GM19043 (cell line): ENCODE measurements at regions not wholly inside any gene's neighbourhood (a gene's known extent, or its start where the extent isn't known, plus 50 kb on each side); places are given as distances from the start of the nearest gene placed in this dataset.
"Not testable (repeated sequence)": the region's sequence is repeated elsewhere in the genome, so short reads cannot be mapped to it uniquely, and the experiment has no call there.

Experiments used
- ATAC-seq: cut with Tn5 transposase; IDR thresholded peaks from one replicate; pipeline ENCODE4 v1.9.1; 2021; ENCODE audit warnings: low read depth; ENCODE audit not compliant: unreplicated experiment

GRCh38 chr9:6105738-6106137 lies 90.3 kb upstream of the RANBP6 start:
- no peak for ATAC-seq

- ATAC-seq, result not testable (repeated sequence)
These were observed 89.0 kb upstream of the RANBP6 start for GRCh38 chr9:6104406-6104805.

GRCh38 chr9:6103911-6104310 lies 88.5 kb upstream of the RANBP6 start:
- ATAC-seq, result not testable (repeated sequence)

- not testable (repeated sequence) for ATAC-seq
These were observed 87.0 kb upstream of the RANBP6 start for GRCh38 chr9:6102336-6102987.

GRCh38 chr9:6101725-6102124 lies 86.3 kb upstream of the RANBP6 start:
- not testable (repeated sequence) for ATAC-seq

- not testable (repeated sequence) for ATAC-seq
These were observed 83.9 kb upstream of the RANBP6 start for GRCh38 chr9:6099346-6099745.

GRCh38 chr9:6098431-6098830 lies 83.0 kb upstream of the RANBP6 start:
- ATAC-seq, result no peak

- ATAC-seq, result no peak
These were observed 81.4 kb upstream of the RANBP6 start for GRCh38 chr9:6096821-6097220.

- ATAC-seq, result no peak
These were observed 75.1 kb upstream of the RANBP6 start for GRCh38 chr9:6090277-6091210.

GRCh38 chr9:6089300-6089699 lies 73.9 kb upstream of the RANBP6 start:
- no peak for ATAC-seq

GRCh38 chr9:6086006-6086655 lies 70.7 kb upstream of the RANBP6 start:
- no peak for ATAC-seq

GRCh38 chr9:6080154-6080716 lies 64.8 kb upstream of the RANBP6 start:
- ATAC-seq, result peak; percentile 85

GRCh38 chr9:6079386-6079785 lies 64.0 kb upstream of the RANBP6 start:
- ATAC-seq, result no peak

- no peak for ATAC-seq
These were observed 63.1 kb upstream of the RANBP6 start for GRCh38 chr9:6078382-6079105.

GRCh38 chr9:6076851-6077250 lies 61.4 kb upstream of the RANBP6 start:
- no peak for ATAC-seq

GRCh38 chr9:6073731-6074130 lies 58.3 kb upstream of the RANBP6 start:
- ATAC-seq, result no peak

- no peak for ATAC-seq
These were observed 57.4 kb upstream of the RANBP6 start for GRCh38 chr9:6072865-6073264.

GRCh38 chr9:6072453-6072852 lies 57.0 kb upstream of the RANBP6 start:
- ATAC-seq, result no peak

GRCh38 chr9:6068983-6069382 lies 53.6 kb upstream of the RANBP6 start:
- peak; percentile 96 for ATAC-seq

GRCh38 chr9:6067426-6067825 lies 52.0 kb upstream of the RANBP6 start:
- no peak for ATAC-seq
